Testis (tissue), 2 donors: ENCODE measurements at regions not wholly inside any gene's neighbourhood (a gene's known extent, or its start where the extent isn't known, plus 50 kb on each side); places are given as distances from the start of the nearest gene placed in this dataset.

Experiments used
- DNase-seq: peaks from one replicate; pipeline ENCODE4 v3.0.0-alpha.2; 2019
- H3K27ac ChIP-seq, 2 donors: fragments of 200-600 bp; sonication (generic); one replicate each; pipeline ENCODE4 v1.5.1; 2019
- H3K27me3 ChIP-seq: fragments of 200-600 bp; sonication (generic); one replicate; pipeline ENCODE4 v1.5.1; 2019
- H3K36me3 ChIP-seq: fragments of 200-600 bp; sonication (generic); one replicate; pipeline ENCODE4 v1.5.1; 2017; ENCODE audit warnings: low read depth; ENCODE audit errors: missing control alignments
- H3K4me1 ChIP-seq: fragments of 200-600 bp; sonication (generic); one replicate; pipeline ENCODE4 v1.5.1; 2019
- H3K4me3 ChIP-seq, 2 donors: fragments of 200-600 bp; sonication (generic); one replicate each; pipeline ENCODE4 v1.5.1; 2017 to 2019
- H3K9me3 ChIP-seq: fragments of 200-600 bp; sonication (generic); one replicate; pipeline ENCODE4 v1.5.1; 2017
- POLR2A ChIP-seq: fragments of 450-650 bp; IDR thresholded peaks from one replicate; pipeline ENCODE4 v1.6.1; 2017; ENCODE audit warnings: antibody characterized with exemption, mild to moderate bottlenecking, moderate library complexity
- WGBS, 2 donors: methylation state at CpG; one replicate each; pipeline ENCODE4 v1.1.5; 2018; 5-methylcytosine and 5-hydroxymethylcytosine counted together
- intact Hi-C: fragments of 100-400 bp; cut with DNase I; formaldehyde crosslinking; loops from one replicate; pipeline ENCODE4 v1.15.1; 2023; ENCODE audit warnings: low total_unique reads
- TF ChIP-seq, protein P1 (sequence below), 3 experiments: fragments of 450-650 bp in 2 of 3; fragments of 200-600 bp in 1 of 3; sonication (generic) in 1 of 3; IDR thresholded peaks; one replicate each; pipeline ENCODE4 v1.5.1; 2016 to 2019; ENCODE audit warnings: antibody characterized with exemption in 3 of 3, mild to moderate bottlenecking in 2 of 3, moderate library complexity in 1 of 3

GRCh38 chr18:7457262-7457661, 109.9 kb upstream of the PTPRM start:
- Histone ChIP-seq H3K36me3 (no peaks in the 10 kb centered on the region), H3K27ac (no peak overlapping the region), H3K4me3 (no peak overlapping the region), H3K4me1 (peaks cover 22% of the 10 kb centered on the region), H3K9me3 (no peaks in the 10 kb centered on the region), H3K27me3 (no peaks in the 10 kb centered on the region)
- no peak for DNase-seq
- 72 to 77% methylated on average over 6 of the region's 6 CpGs for WGBS, 2 donors
- TF ChIP-seq, protein P1, sequence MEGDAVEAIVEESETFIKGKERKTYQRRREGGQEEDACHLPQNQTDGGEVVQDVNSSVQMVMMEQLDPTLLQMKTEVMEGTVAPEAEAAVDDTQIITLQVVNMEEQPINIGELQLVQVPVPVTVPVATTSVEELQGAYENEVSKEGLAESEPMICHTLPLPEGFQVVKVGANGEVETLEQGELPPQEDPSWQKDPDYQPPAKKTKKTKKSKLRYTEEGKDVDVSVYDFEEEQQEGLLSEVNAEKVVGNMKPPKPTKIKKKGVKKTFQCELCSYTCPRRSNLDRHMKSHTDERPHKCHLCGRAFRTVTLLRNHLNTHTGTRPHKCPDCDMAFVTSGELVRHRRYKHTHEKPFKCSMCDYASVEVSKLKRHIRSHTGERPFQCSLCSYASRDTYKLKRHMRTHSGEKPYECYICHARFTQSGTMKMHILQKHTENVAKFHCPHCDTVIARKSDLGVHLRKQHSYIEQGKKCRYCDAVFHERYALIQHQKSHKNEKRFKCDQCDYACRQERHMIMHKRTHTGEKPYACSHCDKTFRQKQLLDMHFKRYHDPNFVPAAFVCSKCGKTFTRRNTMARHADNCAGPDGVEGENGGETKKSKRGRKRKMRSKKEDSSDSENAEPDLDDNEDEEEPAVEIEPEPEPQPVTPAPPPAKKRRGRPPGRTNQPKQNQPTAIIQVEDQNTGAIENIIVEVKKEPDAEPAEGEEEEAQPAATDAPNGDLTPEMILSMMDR (IDR thresholded peaks at IDR 0.05), result no peak
- no peak for TF ChIP-seq POLR2A
- intact Hi-C loops, result no loop called here

DNA sequence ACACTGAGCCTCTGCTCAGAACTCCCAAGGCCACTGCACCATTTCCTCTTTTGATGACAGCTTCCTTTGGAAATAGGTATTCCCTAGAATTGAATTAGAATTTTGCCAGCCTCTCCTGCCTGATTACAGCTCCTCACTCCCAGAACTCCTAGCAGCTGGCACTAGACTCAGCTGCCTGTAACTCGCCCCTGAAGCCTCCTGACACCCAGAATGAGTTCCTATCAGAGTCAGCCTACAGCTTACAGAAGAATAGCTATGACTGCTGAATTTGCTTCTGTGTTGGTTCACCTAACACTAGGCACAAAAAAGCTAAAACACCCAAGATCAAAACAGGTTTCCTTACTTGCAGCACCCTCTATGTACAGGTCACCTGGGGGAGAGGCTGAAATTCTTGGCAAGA, 108.2 kb upstream of the PTPRM start:
- no peak for DNase-seq
- Histone ChIP-seq H3K4me1 (peaks cover 22% of the 10 kb centered on the region), H3K27ac (peak overlapping the region in 1 of 2 donors; percentile 21), H3K27me3 (no peaks in the 10 kb centered on the region), H3K9me3 (no peaks in the 10 kb centered on the region), H3K36me3 (no peaks in the 10 kb centered on the region), H3K4me3 (no peak overlapping the region)
- intact Hi-C loops, result no loop called here
- 60 to 71% methylated on average over 1 of the region's 1 CpG for WGBS, 2 donors
- no peak for TF ChIP-seq POLR2A
- TF ChIP-seq, protein P1 (IDR thresholded peaks at IDR 0.05), result no peak

GRCh38 chr18:7459851-7460770, 107.0 kb upstream of the PTPRM start:
- WGBS, 2 donors, result 18 to 22% methylated on average over 18 to 25 of the region's 25 CpGs
- intact Hi-C loops, result no loop called here
- peak overlapping the region in 1 of 2 donors; percentile 17 for H3K4me3 ChIP-seq

DNA sequence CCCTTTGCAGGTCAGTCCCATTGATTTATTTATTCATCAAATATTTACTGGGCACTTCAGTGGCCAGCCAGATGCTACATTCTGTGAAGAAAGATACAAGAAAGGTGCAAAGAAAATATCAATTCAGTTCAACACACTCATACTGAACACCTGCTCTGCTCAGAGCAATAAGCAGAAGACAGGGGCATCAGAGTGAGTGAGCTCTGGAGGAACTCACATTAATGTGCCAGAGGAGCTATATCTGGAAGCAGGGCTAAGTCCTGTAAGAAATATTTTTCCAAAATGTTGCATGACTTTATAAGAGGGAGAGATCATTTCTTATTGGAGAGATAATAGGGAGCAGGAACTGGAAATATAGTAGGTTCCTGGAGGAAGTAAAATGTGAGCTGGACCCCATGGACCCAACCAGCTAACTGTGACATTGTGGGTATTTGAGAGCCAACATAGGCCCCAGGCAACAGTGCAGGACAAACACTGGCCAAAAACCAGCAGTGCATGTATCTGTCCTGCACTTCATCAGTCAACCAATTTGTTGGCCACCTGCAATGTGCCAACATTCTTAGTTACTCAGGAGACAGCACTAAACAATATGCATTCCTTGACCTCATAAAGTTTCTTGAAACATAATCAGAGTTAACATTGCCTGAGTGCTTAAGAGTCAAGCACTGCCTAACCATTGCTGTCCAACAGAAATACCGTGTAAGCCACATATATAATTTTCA, 102.7 kb upstream of the PTPRM start:
- intact Hi-C loops, result no loop called here
- Histone ChIP-seq H3K36me3 (no peaks in the 10 kb centered on the region), H3K27me3 (no peaks in the 10 kb centered on the region), H3K9me3 (no peaks in the 10 kb centered on the region), H3K4me3 (no peak overlapping the region), H3K4me1 (peaks cover 15% of the 10 kb centered on the region), H3K27ac (no peak overlapping the region)
- TF ChIP-seq, protein P1 (IDR thresholded peaks at IDR 0.05), result no peak
- no peak for TF ChIP-seq POLR2A
- no peak for DNase-seq
- 80 to 94% methylated on average over 1 of the region's 1 CpG for WGBS, 2 donors

More at GRCh38 chr18:7459851-7460770, 107.0 kb upstream of the PTPRM start:
- Histone ChIP-seq H3K36me3 (no peaks in the 10 kb centered on the region), H3K27ac (peak overlapping the region; percentile 21 to 63), H3K9me3 (no peaks in the 10 kb centered on the region), H3K4me1 (peaks cover 22% of the 10 kb centered on the region), H3K27me3 (no peaks in the 10 kb centered on the region)
- peak; percentile 82 for DNase-seq
- no peak for TF ChIP-seq POLR2A
- TF ChIP-seq, protein P1 (IDR thresholded peaks at IDR 0.05), result no peak
